K562 (cell line): ENCODE measurements at regions not wholly inside any gene's neighbourhood (a gene's known extent, or its start where the extent isn't known, plus 50 kb on each side); places are given as distances from the start of the nearest gene placed in this dataset.

Source experiments
- ATAC-seq: fragments of 200-7000 bp; cut with Tn5 transposase; 3 replicates; pipeline ENCODE4 v1.9.1; 2020; ENCODE audit warnings: moderate library complexity
- BruUV-seq: library from RNA; stranded (reverse); fragments of 400-500 nt; replicated peaks from 2 replicates; lab custom pipeline; 2021; lab: Mats Ljungman, UMichigan
- CTCF ChIA-PET: fragments of 300-600 bp; formaldehyde crosslinking; extraction: SDS; loops from one replicate; lab custom pipeline; 2021; ENCODE audit warnings: low intra/inter-chr PET ratio; lab: Yijun Ruan, JAX
- POLR2A ChIA-PET: fragments of 300-600, 350-650 bp; sonication (Branson Sonifier 250); formaldehyde crosslinking; extraction: SDS; loops from one replicate; lab custom pipeline; 2021; ENCODE audit warnings: antibody characterized with exemption, inconsistent platforms; lab: Yijun Ruan, JAX
- DNase-seq, 4 experiments: peaks; one replicate each; pipeline versions ENCODE4 v3.0.0 to v3.0.0-alpha.2; 2011 to 2018; ENCODE audit warnings: low spot score in 3 of 4, mixed read lengths in 3 of 4; ENCODE audit errors: extremely low read depth in 1 of 4
- FAIRE-seq: peaks from 2 replicates; lab custom pipeline; 2011; peaks lifted over from hg19 to GRCh38; lab: Jason Lieb, UNC
- H2AFZ ChIP-seq: 2 replicates; pipeline ENCODE4 v1.6.0; 2011; ENCODE audit warnings: low read depth, low read length, control low read depth, inconsistent platforms
- H3K27ac ChIP-seq: fragments of 200-600 bp; 3 replicates; pipeline ENCODE4 v1.8.0; 2011; ENCODE audit warnings: low read depth, mild to moderate bottlenecking, control low read depth, inconsistent platforms, low read length, moderate library complexity, mixed read lengths; ENCODE audit errors: extremely low read depth
- H3K27me3 ChIP-seq, 2 experiments: fragments of 300-600 bp in 1 of 2; 2 replicates in 1 of 2; 3 replicates in 1 of 2; pipeline versions ENCODE4 v1.6.0 to v1.8.0; 2011; ENCODE audit warnings: inconsistent platforms in 2 of 2, low read length in 2 of 2, mild to moderate bottlenecking in 1 of 2, mixed read lengths in 1 of 2, moderate library complexity in 1 of 2; ENCODE audit not compliant: control insufficient read depth in 2 of 2, insufficient read depth in 2 of 2
- H3K36me3 ChIP-seq: fragments of 300-600 bp; 3 replicates; pipeline ENCODE4 v1.8.0; 2011; ENCODE audit warnings: mild to moderate bottlenecking, low read length, inconsistent platforms; ENCODE audit not compliant: control insufficient read depth, insufficient read depth
- H3K4me1 ChIP-seq, 2 experiments: fragments of 200-600 bp in 1 of 2; replicated peaks in 1 of 2; 2 replicates in 1 of 2; 3 replicates in 1 of 2; pipeline versions ENCODE4 v1.5.1 to v1.8.0; 2011; ENCODE audit warnings: inconsistent platforms in 2 of 2, low read length in 2 of 2, mild to moderate bottlenecking in 1 of 2, mixed read lengths in 1 of 2, moderate library complexity in 1 of 2; ENCODE audit not compliant: control insufficient read depth in 2 of 2, insufficient read depth in 2 of 2
- H3K4me2 ChIP-seq: 2 replicates; pipeline ENCODE4 v1.6.1; 2011; ENCODE audit warnings: low read length, control low read depth, inconsistent platforms, mixed read lengths; ENCODE audit not compliant: insufficient read depth
- H3K4me3 ChIP-seq: fragments of 200-600 bp; sonication (generic), shearing (Covaris generic); 2 replicates; pipeline ENCODE4 v1.5.1; 2016; ENCODE audit warnings: control low read depth, inconsistent platforms
- H3K79me2 ChIP-seq: fragments of 200-600 bp; 3 replicates; pipeline ENCODE4 v1.8.0; 2011; ENCODE audit warnings: low read length, inconsistent platforms; ENCODE audit not compliant: control insufficient read depth, insufficient read depth
- H3K9ac ChIP-seq, 2 experiments: 2 replicates each; pipeline versions ENCODE4 v1.6.0 to v1.6.1; 2011; ENCODE audit warnings: low read depth in 2 of 2, low read length in 2 of 2, control low read depth in 1 of 2, inconsistent platforms in 1 of 2, mild to moderate bottlenecking in 1 of 2, mixed read lengths in 1 of 2; ENCODE audit not compliant: insufficient read depth in 1 of 2
- H3K9me1 ChIP-seq: one replicate; pipeline ENCODE4 v1.6.0; 2011; ENCODE audit warnings: inconsistent platforms, mild to moderate bottlenecking, low read length, moderate library complexity; ENCODE audit not compliant: control insufficient read depth, insufficient read depth
- H3K9me3 ChIP-seq: replicated peaks from 2 replicates; pipeline ENCODE4 v1.5.1; 2011; ENCODE audit warnings: low read depth, low read length, inconsistent platforms; ENCODE audit not compliant: control insufficient read depth, insufficient read depth
- H4K20me1 ChIP-seq: replicated peaks from 2 replicates; pipeline ENCODE4 v1.6.1; 2011; ENCODE audit warnings: low read length, inconsistent platforms, mixed read lengths; ENCODE audit not compliant: control insufficient read depth, insufficient read depth
- EP300 ChIP-seq: IDR thresholded peaks from 2 replicates; pipeline ENCODE4 v1.6.1; 2012; ENCODE audit warnings: low read length, improper control_type of control experiment
- ETV1 ChIP-seq: fragments of 450-650 bp; conservative IDR thresholded peaks from 2 replicates; pipeline ENCODE4 v1.6.1; 2016; ENCODE audit warnings: missing genetic modification characterization, control low read depth, low read depth, missing compliant biosample characterization
- HDAC1 ChIP-seq, 2 experiments: fragments of 450-650 bp; IDR thresholded peaks; 2 replicates each; pipeline ENCODE4 v1.6.1; 2016 to 2017; ENCODE audit warnings: inconsistent platforms in 1 of 2, mild to moderate bottlenecking in 1 of 2, moderate library complexity in 1 of 2
- KLF10 ChIP-seq: fragments of 250-450 bp; sonication (Bioruptor Pico); IDR thresholded peaks from 2 replicates; pipeline ENCODE4 v1.6.1; 2021; ENCODE audit warnings: matching md5 sums
- SREBF2 ChIP-seq: sonication (generic); formaldehyde crosslinking; IDR thresholded peaks from 2 replicates; pipeline ENCODE4 v1.4.0; 2020; ENCODE audit warnings: mild to moderate bottlenecking, missing genetic modification reagents
- STAT5A ChIP-seq: IDR thresholded peaks from 2 replicates; pipeline ENCODE4 v1.6.1; 2012; ENCODE audit warnings: low read length, inconsistent platforms, borderline replicate concordance
- WGBS: fragments of 100-300 bp; shearing (Covaris generic); methylation state at CpG from one replicate; pipeline ENCODE4 v1.1.6; 2016; ENCODE audit warnings: low coverage, mixed read lengths; ENCODE audit not compliant: insufficient coverage; ENCODE audit errors: missing lambda C conversion rate; 5-methylcytosine and 5-hydroxymethylcytosine counted together
- in situ Hi-C: fragments of 300-500 bp; cut with MboI; formaldehyde crosslinking; loops from 4 replicates; pipeline ENCODE4 v1.15.0; 2018; ENCODE audit warnings: inconsistent platforms, mixed read lengths
- intact Hi-C: fragments of 100-400 bp; cut with micrococcal nuclease; formaldehyde crosslinking; loops from 2 replicates; pipeline ENCODE4 v1.14.2; 2022
- TF ChIP-seq, protein P1 (sequence below): fragments of 200-800 bp; sonication (Bioruptor generic); IDR thresholded peaks from 2 replicates; pipeline ENCODE4 v1.6.1; 2016; ENCODE audit warnings: missing genetic modification characterization, missing compliant biosample characterization
- TF ChIP-seq, protein P2 (sequence below): IDR thresholded peaks from 2 replicates; pipeline ENCODE4 v1.6.1; 2012; ENCODE audit warnings: low read depth, low read length, improper control_type of control experiment, borderline replicate concordance
- TF ChIP-seq, protein P3 (sequence below), 3 experiments: fragments of 200-800 bp in 1 of 3; fragments of 250-450 bp in 1 of 3; fragments of 450-650 bp in 1 of 3; sonication (Bioruptor Pico) in 1 of 3; sonication (Bioruptor generic) in 1 of 3; formaldehyde crosslinking in 1 of 3; IDR thresholded peaks; 2 replicates each; pipeline versions ENCODE4 v1.6.1 to v1.8.0; 2016 to 2022; ENCODE audit warnings: mild to moderate bottlenecking in 2 of 3, missing genetic modification characterization in 2 of 3, missing compliant biosample characterization in 1 of 3, moderate library complexity in 1 of 3
- TF ChIP-seq, protein P4 (sequence below), 2 experiments: fragments of 450-650 bp in 1 of 2; sonication (generic) in 1 of 2; formaldehyde crosslinking in 1 of 2; IDR thresholded peaks in 1 of 2; conservative IDR thresholded peaks in 1 of 2; 2 replicates each; pipeline versions ENCODE4 v1.6.1 to v1.8.1; 2016 to 2023; ENCODE audit warnings: mild to moderate bottlenecking in 2 of 2, moderate library complexity in 2 of 2, inconsistent platforms in 1 of 2, missing genetic modification reagents in 1 of 2

DNA sequence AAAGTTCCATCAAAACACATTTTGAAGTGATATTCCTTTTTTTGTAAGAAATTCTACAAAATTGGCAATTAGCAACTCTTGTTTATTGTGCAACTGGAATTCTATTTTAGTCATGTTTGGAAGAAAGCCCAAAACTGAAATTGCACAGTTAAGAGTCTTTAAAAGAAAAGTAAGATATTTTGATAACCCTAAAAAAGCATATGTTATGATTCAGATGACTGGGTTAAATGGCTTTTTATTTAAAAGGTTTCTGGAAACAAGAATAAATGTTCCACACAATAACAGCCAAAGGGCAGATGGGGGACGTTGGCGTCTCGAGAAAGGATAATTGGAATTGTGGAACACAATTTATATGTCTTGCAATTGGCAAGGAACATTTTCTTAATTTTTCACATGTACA lies 275.2 kb downstream of the CDH9 start:
- ATAC-seq = no peak
- BruUV-seq = no TSS peak
- Histone ChIP-seq H3K9me1 (no peaks in the 10 kb centered on the region), H3K4me3 (no peak overlapping the region), H3K27me3 (no peaks in the 10 kb centered on the region), H3K9ac (no peak overlapping the region), H3K9me3 (no peaks in the 10 kb centered on the region; the same call in 1 of the 2 replicates), H4K20me1 (no peaks in the 10 kb centered on the region), H2AFZ (no peak overlapping the region), H3K27ac (no peak overlapping the region), H3K79me2 (no peaks in the 10 kb centered on the region), H3K36me3 (no peaks in the 10 kb centered on the region), H3K4me1 (no peaks in the 10 kb centered on the region), H3K4me2 (no peak overlapping the region)
- intact Hi-C loops (no loop called here), in situ Hi-C loops (no loop called here)
- FAIRE-seq = no peak
- WGBS = 2% methylated on average over 3 of the region's 3 CpGs
- ChIA-PET CTCF (no interaction called here), POLR2A (no interaction called here)
- no peak for DNase-seq
- TF ChIP-seq HDAC1 (IDR thresholded peaks at IDR 0.05) = no peak
- no peak for TF ChIP-seq STAT5A
- TF ChIP-seq, protein P1, sequence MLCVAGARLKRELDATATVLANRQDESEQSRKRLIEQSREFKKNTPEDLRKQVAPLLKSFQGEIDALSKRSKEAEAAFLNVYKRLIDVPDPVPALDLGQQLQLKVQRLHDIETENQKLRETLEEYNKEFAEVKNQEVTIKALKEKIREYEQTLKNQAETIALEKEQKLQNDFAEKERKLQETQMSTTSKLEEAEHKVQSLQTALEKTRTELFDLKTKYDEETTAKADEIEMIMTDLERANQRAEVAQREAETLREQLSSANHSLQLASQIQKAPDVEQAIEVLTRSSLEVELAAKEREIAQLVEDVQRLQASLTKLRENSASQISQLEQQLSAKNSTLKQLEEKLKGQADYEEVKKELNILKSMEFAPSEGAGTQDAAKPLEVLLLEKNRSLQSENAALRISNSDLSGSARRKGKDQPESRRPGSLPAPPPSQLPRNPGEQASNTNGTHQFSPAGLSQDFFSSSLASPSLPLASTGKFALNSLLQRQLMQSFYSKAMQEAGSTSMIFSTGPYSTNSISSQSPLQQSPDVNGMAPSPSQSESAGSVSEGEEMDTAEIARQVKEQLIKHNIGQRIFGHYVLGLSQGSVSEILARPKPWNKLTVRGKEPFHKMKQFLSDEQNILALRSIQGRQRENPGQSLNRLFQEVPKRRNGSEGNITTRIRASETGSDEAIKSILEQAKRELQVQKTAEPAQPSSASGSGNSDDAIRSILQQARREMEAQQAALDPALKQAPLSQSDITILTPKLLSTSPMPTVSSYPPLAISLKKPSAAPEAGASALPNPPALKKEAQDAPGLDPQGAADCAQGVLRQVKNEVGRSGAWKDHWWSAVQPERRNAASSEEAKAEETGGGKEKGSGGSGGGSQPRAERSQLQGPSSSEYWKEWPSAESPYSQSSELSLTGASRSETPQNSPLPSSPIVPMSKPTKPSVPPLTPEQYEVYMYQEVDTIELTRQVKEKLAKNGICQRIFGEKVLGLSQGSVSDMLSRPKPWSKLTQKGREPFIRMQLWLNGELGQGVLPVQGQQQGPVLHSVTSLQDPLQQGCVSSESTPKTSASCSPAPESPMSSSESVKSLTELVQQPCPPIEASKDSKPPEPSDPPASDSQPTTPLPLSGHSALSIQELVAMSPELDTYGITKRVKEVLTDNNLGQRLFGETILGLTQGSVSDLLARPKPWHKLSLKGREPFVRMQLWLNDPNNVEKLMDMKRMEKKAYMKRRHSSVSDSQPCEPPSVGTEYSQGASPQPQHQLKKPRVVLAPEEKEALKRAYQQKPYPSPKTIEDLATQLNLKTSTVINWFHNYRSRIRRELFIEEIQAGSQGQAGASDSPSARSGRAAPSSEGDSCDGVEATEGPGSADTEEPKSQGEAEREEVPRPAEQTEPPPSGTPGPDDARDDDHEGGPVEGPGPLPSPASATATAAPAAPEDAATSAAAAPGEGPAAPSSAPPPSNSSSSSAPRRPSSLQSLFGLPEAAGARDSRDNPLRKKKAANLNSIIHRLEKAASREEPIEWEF (CRISPR knock-in tag) = no peak
- TF ChIP-seq, protein P2, sequence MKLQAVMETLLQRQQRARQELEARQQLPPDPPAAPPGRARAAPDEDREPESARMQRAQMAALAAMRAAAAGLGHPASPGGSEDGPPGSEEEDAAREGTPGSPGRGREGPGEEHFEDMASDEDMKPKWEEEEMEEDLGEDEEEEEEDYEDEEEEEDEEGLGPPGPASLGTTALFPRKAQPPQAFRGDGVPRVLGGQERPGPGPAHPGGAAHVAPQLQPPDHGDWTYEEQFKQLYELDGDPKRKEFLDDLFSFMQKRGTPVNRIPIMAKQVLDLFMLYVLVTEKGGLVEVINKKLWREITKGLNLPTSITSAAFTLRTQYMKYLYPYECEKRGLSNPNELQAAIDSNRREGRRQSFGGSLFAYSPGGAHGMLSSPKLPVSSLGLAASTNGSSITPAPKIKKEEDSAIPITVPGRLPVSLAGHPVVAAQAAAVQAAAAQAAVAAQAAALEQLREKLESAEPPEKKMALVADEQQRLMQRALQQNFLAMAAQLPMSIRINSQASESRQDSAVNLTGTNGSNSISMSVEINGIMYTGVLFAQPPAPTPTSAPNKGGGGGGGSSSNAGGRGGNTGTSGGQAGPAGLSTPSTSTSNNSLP = no peak
- TF ChIP-seq, protein P3, sequence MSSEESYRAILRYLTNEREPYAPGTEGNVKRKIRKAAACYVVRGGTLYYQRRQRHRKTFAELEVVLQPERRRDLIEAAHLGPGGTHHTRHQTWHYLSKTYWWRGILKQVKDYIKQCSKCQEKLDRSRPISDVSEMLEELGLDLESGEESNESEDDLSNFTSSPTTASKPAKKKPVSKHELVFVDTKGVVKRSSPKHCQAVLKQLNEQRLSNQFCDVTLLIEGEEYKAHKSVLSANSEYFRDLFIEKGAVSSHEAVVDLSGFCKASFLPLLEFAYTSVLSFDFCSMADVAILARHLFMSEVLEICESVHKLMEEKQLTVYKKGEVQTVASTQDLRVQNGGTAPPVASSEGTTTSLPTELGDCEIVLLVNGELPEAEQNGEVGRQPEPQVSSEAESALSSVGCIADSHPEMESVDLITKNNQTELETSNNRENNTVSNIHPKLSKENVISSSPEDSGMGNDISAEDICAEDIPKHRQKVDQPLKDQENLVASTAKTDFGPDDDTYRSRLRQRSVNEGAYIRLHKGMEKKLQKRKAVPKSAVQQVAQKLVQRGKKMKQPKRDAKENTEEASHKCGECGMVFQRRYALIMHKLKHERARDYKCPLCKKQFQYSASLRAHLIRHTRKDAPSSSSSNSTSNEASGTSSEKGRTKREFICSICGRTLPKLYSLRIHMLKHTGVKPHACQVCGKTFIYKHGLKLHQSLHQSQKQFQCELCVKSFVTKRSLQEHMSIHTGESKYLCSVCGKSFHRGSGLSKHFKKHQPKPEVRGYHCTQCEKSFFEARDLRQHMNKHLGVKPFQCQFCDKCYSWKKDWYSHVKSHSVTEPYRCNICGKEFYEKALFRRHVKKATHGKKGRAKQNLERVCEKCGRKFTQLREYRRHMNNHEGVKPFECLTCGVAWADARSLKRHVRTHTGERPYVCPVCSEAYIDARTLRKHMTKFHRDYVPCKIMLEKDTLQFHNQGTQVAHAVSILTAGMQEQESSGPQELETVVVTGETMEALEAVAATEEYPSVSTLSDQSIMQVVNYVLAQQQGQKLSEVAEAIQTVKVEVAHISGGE (CRISPR knock-in tag; IDR thresholded peaks at IDR 0.05) = no peak
- TF ChIP-seq KLF10 (CRISPR knock-in tag) = no peak
- no peak for TF ChIP-seq ETV1
- no peak for TF ChIP-seq EP300
- TF ChIP-seq, protein P4, sequence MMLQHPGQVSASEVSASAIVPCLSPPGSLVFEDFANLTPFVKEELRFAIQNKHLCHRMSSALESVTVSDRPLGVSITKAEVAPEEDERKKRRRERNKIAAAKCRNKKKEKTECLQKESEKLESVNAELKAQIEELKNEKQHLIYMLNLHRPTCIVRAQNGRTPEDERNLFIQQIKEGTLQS (IDR thresholded peaks at IDR 0.05) = no peak
- TF ChIP-seq, protein P4 (CRISPR knock-in tag; conservative IDR thresholded peaks at IDR 0.05) = no peak
- no peak for TF ChIP-seq SREBF2
